K562 (cell line): ENCODE measurements at regions not wholly inside any gene's neighbourhood (a gene's known extent, or its start where the extent isn't known, plus 50 kb on each side); places are given as distances from the start of the nearest gene placed in this dataset.
"Not testable (repeated sequence)": the region's sequence is repeated elsewhere in the genome, so short reads cannot be mapped to it uniquely, and the experiment has no call there.

Experiments
- MAZ ChIP-seq, 2 experiments: fragments of 450-650 bp in 1 of 2; sonication (generic) in 1 of 2; formaldehyde crosslinking; IDR thresholded peaks in 1 of 2; conservative IDR thresholded peaks in 1 of 2; 2 replicates each; pipeline versions ENCODE4 v1.4.0 to v1.5.0; 2020; ENCODE audit warnings: mild to moderate bottlenecking in 1 of 2, missing genetic modification reagents in 1 of 2
- POLR2AphosphoS5 ChIP-seq: IDR thresholded peaks from 2 replicates; pipeline ENCODE4 v1.6.1; 2011; ENCODE audit warnings: mild to moderate bottlenecking, low read depth, low read length, moderate library complexity; ENCODE audit not compliant: control insufficient read depth, insufficient read depth
- RBM34 ChIP-seq: fragments of 200-400 bp; formaldehyde crosslinking; IDR thresholded peaks from 2 replicates; pipeline ENCODE4 v1.6.1; 2018; ENCODE audit warnings: low read length, borderline replicate concordance; ENCODE audit not compliant: insufficient read depth
- TCF7 ChIP-seq: sonication (generic); IDR thresholded peaks from 2 replicates; pipeline ENCODE4 v1.6.1; 2016; ENCODE audit warnings: antibody characterized with exemption, borderline replicate concordance
- ZBTB1 ChIP-seq: sonication (generic); formaldehyde crosslinking; IDR thresholded peaks from 2 replicates; pipeline ENCODE4 v1.8.1; 2023; ENCODE audit warnings: missing genetic modification reagents, low read depth, mild to moderate bottlenecking, borderline replicate concordance
- ZNF41 ChIP-seq: fragments of 250-450 bp; sonication (Bioruptor Pico); conservative IDR thresholded peaks from 2 replicates; pipeline ENCODE4 v1.4.0; 2020; ENCODE audit warnings: mild to moderate bottlenecking
- ZNF780A ChIP-seq: fragments of 250-450 bp; sonication (Bioruptor Pico); IDR thresholded peaks from 2 replicates; pipeline ENCODE4 v1.5.0; 2021; ENCODE audit warnings: mild to moderate bottlenecking
- TF ChIP-seq, protein P1 (sequence below), 3 experiments: IDR thresholded peaks in 2 of 3; conservative IDR thresholded peaks in 1 of 3; 2 replicates each; pipeline ENCODE4 v1.5.1; 2011 to 2012; ENCODE audit warnings: low read length in 3 of 3, mild to moderate bottlenecking in 3 of 3, control low read depth in 2 of 3, improper control_type of control experiment in 1 of 3, inconsistent platforms in 1 of 3, low read depth in 1 of 3, mixed read lengths in 1 of 3, moderate library complexity in 1 of 3; ENCODE audit not compliant: insufficient read depth in 2 of 3
- TF ChIP-seq, protein P2 (sequence below): sonication (generic); formaldehyde crosslinking; IDR thresholded peaks from 2 replicates; pipeline ENCODE4 v1.8.1; 2023; ENCODE audit warnings: mild to moderate bottlenecking, missing genetic modification reagents

DNA sequence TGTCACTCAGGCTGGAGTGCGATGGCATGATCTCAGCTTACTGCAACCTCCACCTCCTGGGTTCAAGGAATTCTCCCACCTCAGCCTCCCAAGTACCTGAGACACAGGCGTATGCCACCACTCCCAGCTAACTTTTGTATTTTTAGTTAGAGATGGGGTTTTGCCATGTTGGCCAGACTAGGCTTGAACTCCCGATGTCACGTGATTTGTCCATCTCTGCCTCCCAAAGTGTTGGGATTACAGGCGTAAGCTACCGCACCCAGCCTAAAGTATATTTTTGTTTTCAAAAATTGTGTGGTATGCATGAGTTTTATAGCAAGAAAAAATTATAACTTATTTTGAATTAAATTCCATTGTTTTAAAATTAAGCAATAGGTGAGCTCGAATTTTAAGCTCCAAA lies 188.0 kb downstream of the CCT8L2 start:
- TF ChIP-seq POLR2AphosphoS5; TCF7; ZBTB1 (CRISPR knock-in tag); ZNF41 (CRISPR knock-in tag); RBM34; MAZ (CRISPR knock-in tag; conservative IDR thresholded peaks at IDR 0.05 in 1 of 2, IDR thresholded peaks at IDR 0.05 in 1 of 2); ZNF780A (CRISPR knock-in tag): not testable (repeated sequence)
- TF ChIP-seq, protein P1, sequence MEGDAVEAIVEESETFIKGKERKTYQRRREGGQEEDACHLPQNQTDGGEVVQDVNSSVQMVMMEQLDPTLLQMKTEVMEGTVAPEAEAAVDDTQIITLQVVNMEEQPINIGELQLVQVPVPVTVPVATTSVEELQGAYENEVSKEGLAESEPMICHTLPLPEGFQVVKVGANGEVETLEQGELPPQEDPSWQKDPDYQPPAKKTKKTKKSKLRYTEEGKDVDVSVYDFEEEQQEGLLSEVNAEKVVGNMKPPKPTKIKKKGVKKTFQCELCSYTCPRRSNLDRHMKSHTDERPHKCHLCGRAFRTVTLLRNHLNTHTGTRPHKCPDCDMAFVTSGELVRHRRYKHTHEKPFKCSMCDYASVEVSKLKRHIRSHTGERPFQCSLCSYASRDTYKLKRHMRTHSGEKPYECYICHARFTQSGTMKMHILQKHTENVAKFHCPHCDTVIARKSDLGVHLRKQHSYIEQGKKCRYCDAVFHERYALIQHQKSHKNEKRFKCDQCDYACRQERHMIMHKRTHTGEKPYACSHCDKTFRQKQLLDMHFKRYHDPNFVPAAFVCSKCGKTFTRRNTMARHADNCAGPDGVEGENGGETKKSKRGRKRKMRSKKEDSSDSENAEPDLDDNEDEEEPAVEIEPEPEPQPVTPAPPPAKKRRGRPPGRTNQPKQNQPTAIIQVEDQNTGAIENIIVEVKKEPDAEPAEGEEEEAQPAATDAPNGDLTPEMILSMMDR (IDR thresholded peaks at IDR 0.05 in 2 of 3, conservative IDR thresholded peaks at IDR 0.05 in 1 of 3; ENCODE audit: insufficient read depth in 2 of 3, low read depth in 1 of 3, low read length in 3 of 3) = not testable (repeated sequence)
- TF ChIP-seq, protein P2, sequence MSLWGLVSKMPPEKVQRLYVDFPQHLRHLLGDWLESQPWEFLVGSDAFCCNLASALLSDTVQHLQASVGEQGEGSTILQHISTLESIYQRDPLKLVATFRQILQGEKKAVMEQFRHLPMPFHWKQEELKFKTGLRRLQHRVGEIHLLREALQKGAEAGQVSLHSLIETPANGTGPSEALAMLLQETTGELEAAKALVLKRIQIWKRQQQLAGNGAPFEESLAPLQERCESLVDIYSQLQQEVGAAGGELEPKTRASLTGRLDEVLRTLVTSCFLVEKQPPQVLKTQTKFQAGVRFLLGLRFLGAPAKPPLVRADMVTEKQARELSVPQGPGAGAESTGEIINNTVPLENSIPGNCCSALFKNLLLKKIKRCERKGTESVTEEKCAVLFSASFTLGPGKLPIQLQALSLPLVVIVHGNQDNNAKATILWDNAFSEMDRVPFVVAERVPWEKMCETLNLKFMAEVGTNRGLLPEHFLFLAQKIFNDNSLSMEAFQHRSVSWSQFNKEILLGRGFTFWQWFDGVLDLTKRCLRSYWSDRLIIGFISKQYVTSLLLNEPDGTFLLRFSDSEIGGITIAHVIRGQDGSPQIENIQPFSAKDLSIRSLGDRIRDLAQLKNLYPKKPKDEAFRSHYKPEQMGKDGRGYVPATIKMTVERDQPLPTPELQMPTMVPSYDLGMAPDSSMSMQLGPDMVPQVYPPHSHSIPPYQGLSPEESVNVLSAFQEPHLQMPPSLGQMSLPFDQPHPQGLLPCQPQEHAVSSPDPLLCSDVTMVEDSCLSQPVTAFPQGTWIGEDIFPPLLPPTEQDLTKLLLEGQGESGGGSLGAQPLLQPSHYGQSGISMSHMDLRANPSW = not testable (repeated sequence)
